ENCODE measurements at regions not wholly inside any gene's neighbourhood (a gene's known extent, or its start where the extent isn't known, plus 50 kb on each side); places are given as distances from the start of the nearest gene placed in this dataset.

DNA sequence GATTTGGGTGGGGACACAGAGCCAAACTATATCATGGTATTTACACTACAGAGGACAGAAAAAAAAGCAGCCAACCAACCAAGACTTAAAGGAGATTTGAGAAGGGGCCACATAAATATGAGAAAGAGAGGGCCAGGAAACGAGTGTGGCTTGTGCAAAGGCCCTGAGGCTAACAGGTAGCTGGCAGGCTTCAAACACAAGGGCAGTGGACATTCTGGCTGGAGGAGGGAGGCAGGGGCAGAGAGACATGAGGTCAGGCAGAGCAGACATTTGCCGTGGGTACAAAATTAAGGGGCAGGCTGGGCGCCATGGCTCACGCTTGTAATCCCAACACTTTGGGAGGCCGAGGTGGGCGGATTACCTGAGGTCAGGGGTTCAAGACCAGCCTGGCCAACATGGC lies 278.7 kb downstream of the FOXO1 start:
- Histone ChIP-seq H3K79me2 (ENCODE audit: control insufficient read depth, insufficient read depth, low read length) (no peaks in the 10 kb centered on the region), H3K27me3 (ENCODE audit: control insufficient read depth, insufficient read depth, low read length) (no peaks in the 10 kb centered on the region), H3K4me3 (replicated peaks in 1 of 4; ENCODE audit: control extremely low read depth in 1 of 4, insufficient read depth in 1 of 4, low read depth in 3 of 4, low read length in 4 of 4) (no peak overlapping the region), H3K9ac (ENCODE audit: insufficient read depth, low read length) (no peak overlapping the region), H2AFZ (ENCODE audit: low read length) (no peak overlapping the region), H3K4me1 (ENCODE audit: control insufficient read depth, extremely low read depth, insufficient read depth, low read length) (peaks cover 3% of the 10 kb centered on the region), H3K36me3 (ENCODE audit: control insufficient read depth, insufficient read depth, low read length) (no peaks in the 10 kb centered on the region), H4K20me1 (ENCODE audit: control insufficient read depth, extremely low read depth, insufficient read depth, low read length) (no peaks in the 10 kb centered on the region), H3K4me2 (ENCODE audit: extremely low read depth, insufficient read depth, low read length) (no peak overlapping the region), H3K9me3 (ENCODE audit: control insufficient read depth, insufficient read depth, low read depth, low read length) (no peaks in the 10 kb centered on the region), H3K27ac (ENCODE audit: insufficient read depth, low read length) (no peak overlapping the region)
- TF ChIP-seq EZH2 (IDR thresholded peaks at IDR 0.05; ENCODE audit: low read length, missing control alignments): no peak
- TF ChIP-seq, protein P1, sequence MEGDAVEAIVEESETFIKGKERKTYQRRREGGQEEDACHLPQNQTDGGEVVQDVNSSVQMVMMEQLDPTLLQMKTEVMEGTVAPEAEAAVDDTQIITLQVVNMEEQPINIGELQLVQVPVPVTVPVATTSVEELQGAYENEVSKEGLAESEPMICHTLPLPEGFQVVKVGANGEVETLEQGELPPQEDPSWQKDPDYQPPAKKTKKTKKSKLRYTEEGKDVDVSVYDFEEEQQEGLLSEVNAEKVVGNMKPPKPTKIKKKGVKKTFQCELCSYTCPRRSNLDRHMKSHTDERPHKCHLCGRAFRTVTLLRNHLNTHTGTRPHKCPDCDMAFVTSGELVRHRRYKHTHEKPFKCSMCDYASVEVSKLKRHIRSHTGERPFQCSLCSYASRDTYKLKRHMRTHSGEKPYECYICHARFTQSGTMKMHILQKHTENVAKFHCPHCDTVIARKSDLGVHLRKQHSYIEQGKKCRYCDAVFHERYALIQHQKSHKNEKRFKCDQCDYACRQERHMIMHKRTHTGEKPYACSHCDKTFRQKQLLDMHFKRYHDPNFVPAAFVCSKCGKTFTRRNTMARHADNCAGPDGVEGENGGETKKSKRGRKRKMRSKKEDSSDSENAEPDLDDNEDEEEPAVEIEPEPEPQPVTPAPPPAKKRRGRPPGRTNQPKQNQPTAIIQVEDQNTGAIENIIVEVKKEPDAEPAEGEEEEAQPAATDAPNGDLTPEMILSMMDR (conservative IDR thresholded peaks at IDR 0.05 in 1 of 2, IDR thresholded peaks at IDR 0.05 in 1 of 2; ENCODE audit: low read depth in 1 of 2, low read length in 2 of 2): no peak
- DNase-seq (ENCODE audit: low read depth in 2 of 2): no peak

DNA sequence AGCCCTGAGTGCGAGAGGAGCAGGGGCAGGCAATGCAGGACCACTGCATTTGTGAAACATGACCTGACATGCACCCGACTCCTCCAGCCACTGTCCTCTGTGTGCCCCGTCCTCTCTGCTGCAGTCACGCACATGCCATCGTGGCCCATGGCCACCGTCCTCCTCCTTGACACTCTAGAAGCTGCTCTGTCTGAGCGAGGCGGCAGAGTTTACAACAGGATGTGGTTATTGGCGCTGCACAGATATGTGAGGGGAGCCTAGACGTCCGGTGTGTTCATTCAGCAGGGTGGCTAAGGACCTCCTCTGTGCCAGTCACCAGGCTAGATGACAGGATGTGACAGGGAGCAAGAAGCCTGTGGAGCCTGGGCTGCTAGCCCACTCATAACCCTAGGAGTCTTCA lies 277.8 kb downstream of the FOXO1 start:
- H3K79me2 ChIP-seq (ENCODE audit: control insufficient read depth, insufficient read depth, low read length): no peaks in the 10 kb centered on the region
- H3K27me3 ChIP-seq (ENCODE audit: control insufficient read depth, insufficient read depth, low read length): no peaks in the 10 kb centered on the region
- no peak overlapping the region for H3K4me3 ChIP-seq (replicated peaks in 1 of 4; ENCODE audit: control extremely low read depth in 1 of 4, insufficient read depth in 1 of 4, low read depth in 3 of 4, low read length in 4 of 4)
- H3K9ac ChIP-seq (ENCODE audit: insufficient read depth, low read length): no peak overlapping the region
- H3K36me3 ChIP-seq (ENCODE audit: control insufficient read depth, insufficient read depth, low read length): no peaks in the 10 kb centered on the region
- H4K20me1 ChIP-seq (ENCODE audit: control insufficient read depth, extremely low read depth, insufficient read depth, low read length): no peaks in the 10 kb centered on the region
- H3K4me1 ChIP-seq (ENCODE audit: control insufficient read depth, extremely low read depth, insufficient read depth, low read length): peaks cover 3% of the 10 kb centered on the region
- no peak overlapping the region for H3K27ac ChIP-seq (ENCODE audit: insufficient read depth, low read length)
- peak overlapping the region; percentile 61 for H2AFZ ChIP-seq (ENCODE audit: low read length)
- DNase-seq (ENCODE audit: low read depth in 2 of 2): peak in 1 of 2 donors; percentile 58
- H3K4me2 ChIP-seq (ENCODE audit: extremely low read depth, insufficient read depth, low read length): peak overlapping the region; percentile 40
- no peaks in the 10 kb centered on the region for H3K9me3 ChIP-seq (ENCODE audit: control insufficient read depth, insufficient read depth, low read depth, low read length)
- TF ChIP-seq, protein P1 (conservative IDR thresholded peaks at IDR 0.05 in 1 of 2, IDR thresholded peaks at IDR 0.05 in 1 of 2; ENCODE audit: low read depth in 1 of 2, low read length in 2 of 2): no peak

DNA sequence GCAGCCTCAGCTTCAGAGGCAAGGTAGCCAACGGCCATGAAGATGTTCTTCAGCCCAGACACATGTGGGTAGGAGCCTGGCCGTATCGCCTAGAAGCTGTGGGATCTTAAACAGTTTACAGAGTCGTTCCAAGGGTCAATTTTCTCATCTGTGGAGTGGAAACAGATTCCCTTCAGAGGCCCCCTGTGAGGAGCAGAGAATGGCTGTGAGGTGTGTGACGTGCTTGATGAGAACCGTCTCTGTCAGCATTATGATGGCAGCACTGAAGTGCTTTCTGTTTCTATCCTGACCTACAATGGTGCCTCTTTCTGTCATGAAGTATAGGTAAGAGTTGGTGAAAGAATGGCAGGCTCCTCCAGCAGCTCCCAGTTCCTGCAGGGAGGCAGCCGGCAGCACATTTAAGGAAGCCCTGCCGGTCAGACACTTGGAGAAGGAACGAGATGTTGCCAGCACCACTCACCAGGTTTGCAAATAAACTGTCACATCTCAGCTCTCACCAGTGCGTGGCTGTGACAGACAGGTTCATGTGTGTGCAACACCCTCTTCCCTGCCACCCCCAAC lies 277.3 kb downstream of the FOXO1 start:
- Histone ChIP-seq H3K79me2 (ENCODE audit: control insufficient read depth, insufficient read depth, low read length) (no peaks in the 10 kb centered on the region), H3K4me3 (replicated peaks in 1 of 4; ENCODE audit: control extremely low read depth in 1 of 4, insufficient read depth in 1 of 4, low read depth in 3 of 4, low read length in 4 of 4) (no peak overlapping the region), H3K4me2 (ENCODE audit: extremely low read depth, insufficient read depth, low read length) (peak overlapping the region; percentile 40), H3K9me3 (ENCODE audit: control insufficient read depth, insufficient read depth, low read depth, low read length) (no peaks in the 10 kb centered on the region), H3K27me3 (ENCODE audit: control insufficient read depth, insufficient read depth, low read length) (no peaks in the 10 kb centered on the region), H3K27ac (ENCODE audit: insufficient read depth, low read length) (no peak overlapping the region), H2AFZ (ENCODE audit: low read length) (peak overlapping the region; percentile 61), H3K4me1 (ENCODE audit: control insufficient read depth, extremely low read depth, insufficient read depth, low read length) (peaks cover 3% of the 10 kb centered on the region), H3K9ac (ENCODE audit: insufficient read depth, low read length) (no peak overlapping the region), H4K20me1 (ENCODE audit: control insufficient read depth, extremely low read depth, insufficient read depth, low read length) (no peaks in the 10 kb centered on the region), H3K36me3 (ENCODE audit: control insufficient read depth, insufficient read depth, low read length) (no peaks in the 10 kb centered on the region)
- TF ChIP-seq EZH2 (IDR thresholded peaks at IDR 0.05; ENCODE audit: low read length, missing control alignments): no peak
- TF ChIP-seq, protein P1 (conservative IDR thresholded peaks at IDR 0.05 in 1 of 2, IDR thresholded peaks at IDR 0.05 in 1 of 2; ENCODE audit: low read depth in 1 of 2, low read length in 2 of 2): no peak
- DNase-seq (ENCODE audit: low read depth in 2 of 2): no peak

Measured in fibroblast of lung (primary cell).